GM21390 (cell line): ENCODE measurements at regions not wholly inside any gene's neighbourhood (a gene's known extent, or its start where the extent isn't known, plus 50 kb on each side); places are given as distances from the start of the nearest gene placed in this dataset.
"Not testable (repeated sequence)": the region's sequence is repeated elsewhere in the genome, so short reads cannot be mapped to it uniquely, and the experiment has no call there.

Source experiments
- ATAC-seq: cut with Tn5 transposase; IDR thresholded peaks from one replicate; pipeline ENCODE4 v1.9.1; 2021; ENCODE audit not compliant: unreplicated experiment

- ATAC-seq, result no peak
These were observed 594.6 kb upstream of the ZP4 start for GRCh38 chr1:238485057-238485911.

- ATAC-seq, result no peak
These were observed 593.4 kb upstream of the ZP4 start for GRCh38 chr1:238484121-238484520.

DNA sequence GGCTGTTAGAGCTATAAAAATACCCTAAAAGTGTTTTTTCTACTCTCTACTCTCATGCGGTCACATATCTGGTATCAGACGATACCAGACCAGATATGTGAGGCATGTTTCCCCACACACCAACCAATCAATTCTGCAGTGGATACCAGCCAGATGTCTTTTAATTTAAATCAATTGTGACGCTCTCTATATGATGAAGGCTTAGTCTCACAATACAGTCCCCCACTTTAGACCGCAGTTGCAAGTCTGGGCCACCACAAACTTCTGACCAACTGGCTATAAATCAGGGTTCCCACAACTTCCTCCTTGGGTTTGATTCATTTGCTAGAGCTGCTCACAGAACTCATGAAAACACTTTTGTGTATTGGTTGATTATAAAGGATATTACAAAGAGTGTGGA, 586.1 kb upstream of the ZP4 start:
- no peak for ATAC-seq

DNA sequence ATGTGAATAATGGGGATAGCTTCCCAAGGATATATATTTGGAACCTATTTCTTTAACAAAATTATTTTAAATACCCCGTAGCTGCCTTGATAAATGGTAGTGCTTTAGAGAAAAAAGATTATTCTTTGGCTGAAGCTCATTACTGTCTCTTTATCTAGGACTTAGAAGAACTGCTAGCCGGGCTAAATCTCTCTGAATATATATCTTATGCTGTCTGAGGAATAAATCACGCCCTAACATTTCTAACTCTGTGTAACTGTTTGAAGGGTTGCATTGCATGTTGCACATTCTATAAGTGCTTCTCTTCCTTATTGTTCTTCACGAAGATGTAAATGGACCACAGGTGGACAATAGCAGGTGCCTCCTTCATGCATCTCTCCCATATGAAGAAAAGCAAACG, 585.0 kb upstream of the ZP4 start:
- no peak for ATAC-seq

DNA sequence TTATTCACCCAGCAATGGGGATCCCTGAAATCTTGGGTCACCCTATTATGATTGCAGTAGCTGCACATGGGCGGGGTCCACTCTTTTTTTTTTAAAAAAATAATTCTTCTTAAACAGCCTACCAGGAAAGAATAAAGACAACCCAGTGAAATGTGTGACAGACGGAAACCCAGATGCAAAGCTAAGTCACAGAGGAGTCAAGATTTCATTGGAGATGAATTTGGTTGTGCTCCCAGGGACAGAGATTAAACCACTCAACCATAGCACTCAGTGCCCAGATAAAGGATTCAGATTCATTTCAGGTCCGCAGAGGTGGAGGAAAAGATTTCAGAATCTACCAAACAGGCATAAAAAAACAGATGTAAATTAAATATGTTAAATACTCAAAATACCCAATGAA, 583.5 kb upstream of the ZP4 start:
- ATAC-seq, result no peak

- no peak for ATAC-seq
These were observed 578.5 kb upstream of the ZP4 start for GRCh38 chr1:238469146-238469631.

- ATAC-seq, result no peak
These were observed 577.3 kb upstream of the ZP4 start for GRCh38 chr1:238468068-238468467.

DNA sequence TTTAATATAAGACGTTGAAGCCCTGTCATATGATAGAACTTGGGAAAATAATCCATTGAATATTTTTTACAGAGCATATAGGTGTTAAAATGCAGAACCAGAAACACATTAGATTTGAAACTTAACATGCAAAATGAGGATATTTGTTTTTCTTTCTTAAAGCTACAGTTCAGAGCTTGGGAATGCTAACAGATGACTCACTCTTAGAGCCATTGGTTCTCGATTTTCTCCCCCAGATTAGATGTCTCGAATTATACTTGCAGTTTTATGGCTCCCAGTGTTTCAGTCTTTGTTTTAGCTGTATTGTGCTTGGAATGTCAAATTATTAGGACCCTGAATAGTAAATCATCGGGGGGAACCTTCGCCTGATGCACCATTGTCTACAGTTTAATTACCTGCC, 575.7 kb upstream of the ZP4 start:
- ATAC-seq, result no peak

DNA sequence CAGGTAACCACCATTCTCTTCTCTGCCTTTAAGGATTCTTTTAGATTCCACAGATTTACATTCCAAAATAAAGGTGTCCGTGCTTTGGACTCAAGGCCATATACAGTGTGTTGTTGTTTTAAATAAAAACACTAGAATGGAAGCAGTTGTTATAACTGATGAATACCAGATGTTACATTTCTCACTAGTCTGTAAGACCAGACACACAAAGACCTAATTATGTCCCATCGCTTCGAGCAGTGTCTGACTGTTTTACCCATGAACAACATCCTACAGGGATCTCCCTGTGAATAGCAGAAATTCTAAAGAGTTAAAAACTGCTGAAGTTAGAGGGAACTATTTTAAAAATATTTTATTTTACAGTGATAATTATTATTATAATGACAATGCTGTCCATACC, 574.7 kb upstream of the ZP4 start:
- no peak for ATAC-seq

DNA sequence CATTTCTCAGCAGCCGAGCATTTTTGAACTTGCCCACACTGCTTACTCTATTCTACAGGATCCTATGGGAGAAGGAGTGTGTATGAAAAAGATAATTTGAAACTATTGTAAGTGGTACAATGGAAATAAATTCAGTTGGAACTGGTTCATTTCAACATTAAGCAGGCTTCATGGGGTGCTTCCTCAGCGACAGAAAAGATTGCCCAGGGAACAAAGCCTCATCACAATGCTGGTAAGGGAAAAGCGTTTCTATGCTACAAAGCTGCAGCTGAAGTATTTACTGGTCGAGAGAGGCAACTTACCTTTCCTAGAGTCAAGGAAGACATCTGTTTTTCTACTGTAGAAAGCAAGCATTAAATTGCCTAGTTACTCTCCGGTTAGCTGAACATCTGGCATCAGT, 568.2 kb upstream of the ZP4 start:
- no peak for ATAC-seq

- no peak for ATAC-seq
These were observed 566.9 kb upstream of the ZP4 start for GRCh38 chr1:238457610-238458009.

- ATAC-seq, result no peak
These were observed 561.1 kb upstream of the ZP4 start for GRCh38 chr1:238451781-238452310.

- no peak for ATAC-seq
These were observed 560.3 kb upstream of the ZP4 start for GRCh38 chr1:238450976-238451375.

- no peak for ATAC-seq
These were observed 553.0 kb upstream of the ZP4 start for GRCh38 chr1:238443687-238444086.

DNA sequence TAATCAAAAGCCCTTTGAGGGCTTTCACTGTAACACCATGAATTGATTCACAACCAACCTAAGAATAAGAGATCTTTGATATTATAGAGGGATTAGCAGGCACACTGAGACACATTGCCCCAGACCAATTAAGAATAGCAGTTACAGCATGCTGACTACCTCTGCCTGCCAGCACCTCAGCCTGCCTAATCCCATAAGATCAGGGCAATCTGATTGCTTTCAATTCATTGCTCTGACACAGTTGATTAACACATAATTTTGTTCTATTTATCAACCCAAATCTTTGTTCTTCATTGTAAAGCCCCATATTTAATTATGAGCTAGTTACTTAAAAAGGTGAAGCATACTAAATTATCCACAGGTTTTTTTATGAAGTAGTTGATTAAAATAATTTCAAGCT, 548.8 kb upstream of the ZP4 start:
- ATAC-seq, result no peak

DNA sequence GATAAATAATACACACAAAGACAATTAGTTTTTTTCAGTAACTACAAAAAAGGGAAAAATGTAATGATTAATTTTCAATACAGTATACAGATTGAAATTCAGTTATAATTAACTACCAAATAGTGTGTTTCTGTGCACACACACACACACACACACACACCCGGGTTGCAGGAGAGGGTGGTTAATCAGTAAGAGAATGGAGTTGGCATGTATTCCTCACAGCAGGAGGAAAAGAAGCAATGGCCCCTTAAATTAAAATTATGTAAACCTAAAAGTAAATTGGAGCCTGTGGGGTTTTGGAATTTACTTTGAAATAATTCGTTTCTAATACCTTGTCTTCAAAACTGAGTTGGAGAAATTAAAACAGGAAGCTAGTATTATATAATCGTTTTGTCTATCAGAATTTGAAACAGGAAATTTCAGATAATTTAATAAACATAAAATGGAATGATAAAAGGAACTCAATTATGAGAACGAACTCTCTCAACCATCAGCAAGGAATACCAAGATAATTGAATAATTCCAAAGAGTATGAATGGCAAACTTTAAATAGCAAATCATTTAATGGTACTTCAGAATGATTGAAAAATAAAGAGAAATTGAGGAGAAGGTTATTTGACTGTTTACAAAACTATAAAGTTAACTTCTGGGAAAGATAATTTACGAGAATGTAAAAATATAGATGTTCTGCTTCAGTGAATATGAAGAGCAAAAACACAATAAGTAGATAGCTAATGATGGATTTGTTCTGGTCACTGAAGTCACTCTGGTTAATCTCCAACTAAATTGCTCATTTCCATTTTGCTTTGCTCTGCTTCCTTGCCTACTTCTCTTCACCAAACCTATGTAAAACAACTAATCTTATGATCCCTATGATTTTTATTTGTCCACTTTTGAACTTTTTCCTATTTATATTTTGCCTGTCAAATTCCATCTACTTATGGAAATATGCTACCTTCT, 547.9 kb upstream of the ZP4 start:
- ATAC-seq, result no peak

DNA sequence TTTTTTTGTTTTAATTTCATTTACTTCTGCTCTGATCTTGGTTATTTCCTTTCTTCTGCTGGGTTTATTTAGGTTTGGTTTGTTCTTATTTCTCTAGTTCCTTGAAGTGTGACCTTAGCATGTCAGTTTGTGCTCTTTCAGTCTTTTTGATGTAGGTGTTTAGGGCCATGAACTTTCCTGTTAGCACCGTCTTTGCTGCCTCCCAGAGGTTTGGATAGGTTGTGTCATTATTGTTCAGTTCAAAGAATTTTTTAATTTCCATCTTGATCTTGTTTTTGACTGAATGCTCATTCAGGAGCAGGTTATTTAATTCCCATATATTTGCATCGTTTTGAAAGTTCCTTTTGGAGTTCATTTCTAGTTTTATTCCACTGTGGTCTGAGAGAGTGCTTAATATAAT, 539.0 kb upstream of the ZP4 start:
- ATAC-seq, result not testable (repeated sequence)

DNA sequence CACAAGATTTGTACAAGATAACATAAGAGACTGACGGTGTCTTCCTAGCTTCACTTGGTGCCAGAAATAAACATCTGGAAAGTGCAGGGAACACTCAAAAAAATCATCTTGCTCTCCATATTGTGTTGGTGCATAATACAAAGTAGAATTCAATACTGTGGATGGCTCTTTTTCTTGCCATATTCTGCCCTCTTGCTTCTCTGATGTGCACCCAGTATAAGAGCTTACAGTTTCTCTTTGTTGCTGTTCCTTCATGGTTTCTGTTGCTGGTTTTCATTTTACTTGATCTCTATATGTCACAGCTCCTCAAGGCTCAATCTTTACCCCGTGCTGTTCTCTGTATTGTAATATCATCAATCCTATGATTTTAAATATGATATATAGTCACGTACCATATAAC, 528.5 kb upstream of the ZP4 start:
- no peak for ATAC-seq

DNA sequence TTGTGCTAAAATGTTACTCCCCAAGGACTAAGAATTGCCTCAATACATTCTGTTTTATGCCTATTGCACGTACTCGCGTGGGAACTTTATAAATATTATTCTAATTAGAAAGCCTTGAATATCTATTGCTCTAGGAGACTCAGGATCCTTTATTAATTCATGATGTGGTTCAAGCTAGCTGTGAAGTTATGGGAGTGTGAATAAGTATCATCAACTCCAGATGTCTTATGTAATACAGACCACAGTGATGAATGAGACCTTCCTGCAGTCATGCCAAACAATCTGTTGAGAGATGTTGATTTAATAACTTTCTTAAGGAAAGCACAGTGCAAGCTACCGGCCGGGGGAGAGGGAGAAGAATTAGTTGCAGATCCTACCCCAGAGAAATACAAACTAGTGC, 519.2 kb upstream of the ZP4 start:
- ATAC-seq, result no peak

DNA sequence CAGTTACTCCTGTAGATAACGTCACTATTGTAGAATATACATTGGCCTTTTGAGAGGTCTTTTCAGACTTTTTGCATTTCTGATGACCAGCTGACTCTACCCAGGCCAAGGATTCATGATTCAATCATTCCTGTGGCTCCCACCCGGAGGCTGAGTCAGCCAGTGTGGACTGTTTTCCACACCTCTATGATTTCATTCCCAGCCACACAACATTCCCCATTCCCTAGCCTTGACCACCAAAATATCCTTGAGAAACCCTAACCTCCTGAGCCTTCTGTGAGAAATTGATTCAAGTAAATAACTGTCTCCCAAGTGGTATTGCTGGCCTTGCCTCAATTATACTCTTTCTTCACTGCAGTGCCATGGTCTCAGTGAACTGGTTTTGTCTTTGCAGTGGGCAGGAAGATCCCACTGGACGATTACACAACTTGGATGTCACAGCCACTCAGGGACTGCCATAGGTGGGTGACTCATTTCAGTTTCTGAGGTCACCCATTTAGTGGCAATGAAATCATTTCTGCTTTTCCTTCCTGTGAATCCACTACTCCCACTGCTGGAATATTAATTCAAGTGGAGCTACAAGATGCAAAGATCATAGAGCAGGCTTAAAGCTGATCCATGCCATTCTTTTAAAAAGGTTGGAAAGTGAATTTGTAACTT, 518.6 kb upstream of the ZP4 start:
- ATAC-seq, result no peak

GRCh38 chr1:238408737-238409136, 518.0 kb upstream of the ZP4 start:
- no peak for ATAC-seq
